Iris pigment epithelial cell (primary cell): ENCODE measurements at regions not wholly inside any gene's neighbourhood (a gene's known extent, or its start where the extent isn't known, plus 50 kb on each side); places are given as distances from the start of the nearest gene placed in this dataset.
"Not testable (repeated sequence)": the region's sequence is repeated elsewhere in the genome, so short reads cannot be mapped to it uniquely, and the experiment has no call there.

Experiments
- DNase-seq: peaks from one replicate; pipeline ENCODE4 v3.0.0-alpha.2; 2011; ENCODE audit warnings: low read depth

DNA sequence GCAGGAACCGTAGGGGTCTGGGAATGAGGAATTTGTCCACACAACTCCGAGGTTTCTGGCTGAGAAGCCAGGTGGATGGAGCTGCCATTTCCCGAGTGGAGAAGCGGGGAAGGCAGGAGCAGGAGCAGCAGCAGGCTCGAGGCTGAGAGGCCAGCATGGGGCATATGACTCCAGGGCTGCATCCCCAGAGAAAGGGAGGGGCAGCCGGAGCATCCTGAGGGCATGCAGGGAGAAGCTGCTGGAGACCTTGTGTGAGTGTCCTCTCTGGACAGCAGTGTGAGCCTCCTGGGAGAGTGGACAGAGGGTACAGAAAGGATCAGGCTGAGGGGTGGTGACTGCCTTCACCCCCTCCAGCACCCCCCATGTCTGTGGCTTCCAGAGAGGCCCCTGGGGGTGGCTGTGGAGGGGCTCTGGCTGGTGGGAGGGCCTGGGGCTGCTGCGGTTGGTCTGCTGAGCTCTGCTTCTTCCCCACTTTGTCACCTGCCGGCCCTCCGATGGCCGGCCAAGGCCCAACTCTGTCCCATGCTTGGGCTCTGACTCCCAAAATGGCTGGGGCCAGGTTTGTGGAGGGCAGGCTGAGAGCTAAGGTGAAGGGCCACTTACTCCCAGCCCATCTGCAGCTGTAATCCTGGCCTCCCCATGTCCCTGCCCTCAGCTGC, 633.1 kb downstream of the MATN1 start:
- DNase-seq = no peak

DNA sequence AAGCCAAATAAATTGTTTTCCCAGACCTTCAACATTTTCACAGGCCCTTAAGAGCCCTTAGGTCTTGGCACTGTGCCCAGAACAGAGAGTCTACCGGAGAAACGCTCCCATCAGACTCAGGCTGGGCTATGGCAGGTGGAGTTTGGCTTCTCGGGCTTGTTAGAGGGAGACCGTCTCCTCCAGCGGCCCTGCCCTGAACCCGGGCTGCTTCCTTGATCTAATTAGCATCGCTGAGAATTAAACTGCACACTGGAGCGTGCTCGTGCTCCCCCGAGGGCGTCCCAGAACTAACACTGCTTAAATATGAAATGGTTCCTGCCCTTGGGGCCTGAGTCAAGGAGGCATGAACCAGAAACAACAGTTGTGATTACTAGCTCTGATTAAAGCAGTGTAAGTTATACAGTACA, 634.4 kb downstream of the MATN1 start:
- peak; percentile 8 for DNase-seq

- DNase-seq = no peak
These were observed 634.8 kb downstream of the MATN1 start for GRCh38 chr1:30088594-30088993.

DNA sequence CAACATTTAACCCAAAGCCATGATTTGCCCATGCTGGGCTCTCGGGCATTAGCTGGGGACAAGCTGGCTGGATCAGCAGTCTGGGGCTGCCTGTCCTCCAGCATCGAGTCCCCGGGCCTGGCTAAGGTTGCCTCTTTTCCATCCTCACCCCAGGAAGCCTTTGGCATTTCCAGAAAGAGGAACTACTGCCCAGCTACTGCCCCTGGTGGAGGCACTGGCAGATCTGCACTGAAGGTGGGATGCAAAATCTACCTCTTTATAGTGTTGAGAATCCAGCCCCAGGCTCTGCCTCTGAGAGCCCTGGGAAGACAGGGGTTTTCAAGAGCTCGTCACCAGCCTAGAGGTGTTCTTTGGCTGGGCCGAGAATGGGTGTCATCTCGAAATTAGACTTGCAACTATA, 635.9 kb downstream of the MATN1 start:
- no peak for DNase-seq

GRCh38 chr1:30085811-30086770, 637.3 kb downstream of the MATN1 start:
- DNase-seq = peak; percentile 18

GRCh38 chr1:30084909-30085571, 638.3 kb downstream of the MATN1 start:
- DNase-seq = no peak

DNA sequence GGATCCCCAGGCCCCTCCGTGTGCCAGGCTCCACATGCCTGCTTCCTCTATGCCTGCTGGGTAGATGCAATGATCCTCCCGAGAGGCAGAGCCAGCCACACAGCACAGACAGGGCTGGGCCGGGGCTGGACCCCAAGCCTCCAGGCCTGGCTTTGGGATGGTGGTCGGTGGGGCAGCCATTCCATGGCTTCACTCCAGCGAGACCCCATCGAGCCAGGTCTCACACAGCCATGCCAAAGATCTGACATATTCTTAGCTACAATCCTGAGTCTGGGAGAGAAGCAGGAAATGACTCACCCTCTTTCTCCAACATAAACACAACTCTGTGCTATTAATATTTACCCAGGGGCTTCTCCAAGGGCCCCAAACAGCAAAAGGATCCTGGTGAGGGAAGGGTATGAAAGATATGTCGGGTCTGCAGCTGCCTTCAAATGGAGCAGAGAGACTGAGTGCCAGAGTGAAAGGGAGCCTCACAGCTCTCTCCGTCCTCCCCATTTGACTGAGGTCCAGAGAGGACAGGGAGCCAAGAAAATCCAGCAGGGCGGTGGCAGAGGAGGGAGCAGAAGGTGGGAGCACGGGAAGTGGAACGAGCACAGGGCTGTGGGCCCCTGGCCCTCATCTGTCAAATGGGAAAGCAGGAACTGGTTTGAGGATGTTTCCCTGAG, 639.5 kb downstream of the MATN1 start:
- DNase-seq = peak; percentile 79

DNA sequence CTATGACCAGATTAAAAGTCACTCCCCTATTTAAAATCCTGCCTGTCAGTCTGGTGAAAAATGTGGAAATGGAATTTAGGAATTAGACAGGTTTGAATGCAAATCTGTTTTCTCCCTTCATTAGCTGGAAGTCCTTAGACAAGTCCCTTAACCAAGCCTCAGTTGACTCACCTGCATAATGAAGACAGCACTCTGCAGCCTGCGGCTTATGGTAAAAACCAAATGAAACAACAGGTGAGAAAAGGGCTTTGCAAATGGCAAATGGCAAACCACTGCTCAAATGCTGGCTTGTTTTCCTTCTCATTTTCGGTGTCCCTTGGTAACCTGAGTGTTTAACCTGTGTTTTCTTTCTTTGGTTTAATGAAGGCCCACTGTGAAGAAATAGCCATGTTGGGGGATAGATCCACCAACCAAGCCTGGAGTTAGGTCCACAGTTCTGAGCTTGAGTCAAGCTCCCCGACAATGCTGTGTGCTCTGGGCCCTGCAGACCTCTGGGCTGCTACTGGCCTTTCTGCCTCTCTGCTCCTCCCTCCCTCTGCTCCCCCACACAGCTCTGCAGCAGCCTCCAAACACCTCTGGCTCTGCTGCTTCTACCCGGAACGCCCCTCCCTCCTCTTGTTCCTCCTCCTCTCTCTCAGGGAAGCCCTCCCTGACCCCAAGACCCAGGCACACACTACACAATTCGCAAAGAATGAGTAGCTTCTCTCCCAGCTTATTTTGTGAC, 641.8 kb downstream of the MATN1 start:
- DNase-seq = no peak

- DNase-seq = not testable (repeated sequence)
These were observed 647.5 kb downstream of the MATN1 start for GRCh38 chr1:30075916-30076315.

DNA sequence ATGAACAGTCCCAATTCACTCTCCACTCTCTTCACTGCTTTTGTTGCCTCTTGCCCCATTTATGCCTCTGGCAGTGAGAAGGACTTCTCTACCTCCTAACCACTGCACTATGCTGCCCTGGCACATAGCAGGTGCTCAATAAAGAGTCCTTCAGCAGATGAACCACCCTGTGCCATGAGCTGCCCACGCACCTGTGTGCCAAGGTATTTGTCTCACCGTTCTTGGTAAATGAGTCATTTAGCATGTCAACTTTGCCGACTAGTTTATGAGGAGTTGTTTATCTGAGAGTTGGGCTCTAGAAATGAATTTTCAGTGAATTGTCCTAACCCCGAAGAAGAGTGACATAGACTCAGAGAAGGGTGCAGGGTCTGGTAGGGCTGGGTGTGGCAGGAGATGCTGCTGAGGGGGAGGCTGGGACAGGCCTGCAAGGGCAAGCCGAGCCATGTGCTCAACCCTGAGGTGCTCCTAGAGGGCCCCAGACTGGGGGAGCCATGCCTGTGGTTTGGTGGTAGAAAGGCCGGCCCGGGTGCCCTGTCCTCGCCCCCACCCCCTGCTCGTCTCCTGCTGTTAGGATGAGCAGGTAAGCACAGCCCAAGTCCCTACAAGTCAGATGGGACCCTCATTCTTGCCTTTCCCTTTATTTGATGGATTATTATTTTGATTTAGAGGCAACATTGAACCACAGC, 654.5 kb downstream of the MATN1 start:
- no peak for DNase-seq

- no peak for DNase-seq
These were observed 658.8 kb downstream of the MATN1 start for GRCh38 chr1:30064547-30064946.

GRCh38 chr1:30063621-30064280, 659.6 kb downstream of the MATN1 start:
- DNase-seq = no peak

- DNase-seq = no peak
These were observed 661.8 kb downstream of the MATN1 start for GRCh38 chr1:30061292-30062220.

DNA sequence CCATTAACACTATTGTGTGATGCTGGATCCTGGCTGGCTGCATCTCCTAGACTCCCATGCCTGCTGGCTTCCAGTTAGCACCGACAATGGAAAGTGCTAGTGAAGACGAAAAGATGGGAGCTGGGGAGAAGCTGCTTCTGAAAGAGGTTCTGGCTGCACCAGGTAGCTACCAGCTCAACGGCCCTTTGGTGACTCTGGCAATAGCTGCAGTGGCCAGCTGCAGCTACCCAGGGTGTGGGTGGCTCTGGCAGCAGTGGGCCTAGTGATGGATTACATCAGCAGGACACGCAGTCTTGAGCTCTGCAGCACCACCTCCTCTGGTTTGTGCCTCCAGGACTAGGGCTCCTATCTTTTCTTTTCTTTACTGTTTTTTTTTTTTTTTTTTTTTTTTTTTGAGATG, 662.6 kb downstream of the MATN1 start:
- DNase-seq = no peak

DNA sequence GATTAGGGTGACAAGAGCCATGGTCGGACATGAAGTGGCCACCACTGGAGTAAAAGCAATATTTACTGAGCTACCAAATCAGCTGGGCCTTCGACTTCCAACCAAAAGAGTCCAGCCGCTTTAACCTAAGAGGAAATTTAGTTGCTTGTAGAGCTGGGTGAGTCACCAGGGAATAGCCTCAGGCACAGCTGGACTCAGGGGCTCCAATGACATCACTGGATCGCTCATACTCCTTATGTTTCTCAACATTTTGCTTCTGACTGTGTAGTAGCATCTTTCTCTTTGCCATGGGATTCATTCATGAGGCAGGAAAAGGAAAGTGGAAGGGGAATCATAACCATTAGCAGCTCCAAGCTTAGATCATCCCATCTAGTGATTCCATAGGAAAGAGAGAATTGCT, 664.4 kb downstream of the MATN1 start:
- peak; percentile 74 for DNase-seq

GRCh38 chr1:30054126-30054525, 669.3 kb downstream of the MATN1 start:
- no peak for DNase-seq

DNA sequence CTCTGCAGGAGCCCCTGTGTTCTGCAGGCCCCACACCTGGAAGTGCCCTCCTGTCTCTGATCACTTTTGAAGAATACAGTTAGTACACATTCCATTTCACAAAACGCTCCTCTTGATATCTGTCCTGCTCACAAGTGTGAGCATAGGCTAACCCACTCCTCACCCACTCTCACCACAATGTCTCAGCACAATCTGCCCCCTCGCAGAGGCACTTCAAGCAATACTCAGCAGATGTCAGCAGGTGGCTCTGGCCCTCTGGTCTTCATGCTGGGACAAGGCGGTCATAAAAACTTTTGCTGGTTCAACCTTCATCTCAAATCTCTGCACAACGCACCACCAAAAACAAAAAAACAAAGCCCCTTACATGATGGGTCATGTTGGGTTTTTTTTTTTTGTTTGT, 671.2 kb downstream of the MATN1 start:
- no peak for DNase-seq

- no peak for DNase-seq
These were observed 671.6 kb downstream of the MATN1 start for GRCh38 chr1:30051777-30052176.

- DNase-seq = no peak
These were observed 673.6 kb downstream of the MATN1 start for GRCh38 chr1:30049748-30050296.
